HG02798 (cell line): ENCODE measurements at regions not wholly inside any gene's neighbourhood (a gene's known extent, or its start where the extent isn't known, plus 50 kb on each side); places are given as distances from the start of the nearest gene placed in this dataset.
"Not testable (repeated sequence)": the region's sequence is repeated elsewhere in the genome, so short reads cannot be mapped to it uniquely, and the experiment has no call there.

Experiments
- ATAC-seq: cut with Tn5 transposase; IDR thresholded peaks from one replicate; pipeline ENCODE4 v1.9.1; 2021; ENCODE audit warnings: mild to moderate bottlenecking; ENCODE audit not compliant: unreplicated experiment, poor library complexity

GRCh38 chr4:124846306-124846705 lies 133.8 kb upstream of the ANKRD50 start:
- ATAC-seq = no peak

GRCh38 chr4:124839786-124840390 lies 127.4 kb upstream of the ANKRD50 start:
- ATAC-seq = no peak

- ATAC-seq = no peak
Measured at GRCh38 chr4:124833831-124834505, 121.4 kb upstream of the ANKRD50 start.

GRCh38 chr4:124828382-124828781 lies 115.8 kb upstream of the ANKRD50 start:
- ATAC-seq = no peak

GRCh38 chr4:124817531-124817930 lies 105.0 kb upstream of the ANKRD50 start:
- ATAC-seq = no peak

- ATAC-seq = not testable (repeated sequence)
Measured at GRCh38 chr4:124812203-124812602, 99.7 kb upstream of the ANKRD50 start.

- no peak for ATAC-seq
Measured at GRCh38 chr4:124810827-124811226, 98.3 kb upstream of the ANKRD50 start.

- no peak for ATAC-seq
Measured at GRCh38 chr4:124807421-124807820, 94.9 kb upstream of the ANKRD50 start.

- no peak for ATAC-seq
Measured at GRCh38 chr4:124806403-124806802, 93.9 kb upstream of the ANKRD50 start.

- peak; percentile 86 for ATAC-seq
Measured at GRCh38 chr4:124804584-124804983, 92.1 kb upstream of the ANKRD50 start.

GRCh38 chr4:124804041-124804440 lies 91.5 kb upstream of the ANKRD50 start:
- peak; percentile 14 for ATAC-seq

- peak; percentile 63 for ATAC-seq
Measured at GRCh38 chr4:124803641-124804040, 91.1 kb upstream of the ANKRD50 start.

GRCh38 chr4:124803026-124803425 lies 90.5 kb upstream of the ANKRD50 start:
- ATAC-seq = no peak

- ATAC-seq = no peak
Measured at GRCh38 chr4:124797223-124797622, 84.7 kb upstream of the ANKRD50 start.

- ATAC-seq = no peak
Measured at GRCh38 chr4:124790471-124790870, 77.9 kb upstream of the ANKRD50 start.

- ATAC-seq = no peak
Measured at GRCh38 chr4:124786634-124787033, 74.1 kb upstream of the ANKRD50 start.

- ATAC-seq = no peak
Measured at GRCh38 chr4:124785645-124786044, 73.1 kb upstream of the ANKRD50 start.

- no peak for ATAC-seq
Measured at GRCh38 chr4:124783847-124784246, 71.3 kb upstream of the ANKRD50 start.

- ATAC-seq = no peak
Measured at GRCh38 chr4:124777007-124777406, 64.5 kb upstream of the ANKRD50 start.

GRCh38 chr4:124768596-124769365 lies 56.2 kb upstream of the ANKRD50 start:
- ATAC-seq = no peak

- ATAC-seq = no peak
Measured at GRCh38 chr4:124762956-124763355, 50.4 kb upstream of the ANKRD50 start.
